ENCODE measurements at regions not wholly inside any gene's neighbourhood (a gene's known extent, or its start where the extent isn't known, plus 50 kb on each side); places are given as distances from the start of the nearest gene placed in this dataset.
A peak's percentile ranks its signal among the peaks of the same experiment; 100 is the strongest.

GRCh38 chr11:129271030-129271429, 78.9 kb upstream of the ARHGAP32 start:
- peaks cover 21% of the 10 kb centered on the region for H3K36me3 Mint-ChIP-seq (ENCODE audit: low read depth)
- H3K4me3 Mint-ChIP-seq, result no peak overlapping the region
- no peaks in the 10 kb centered on the region for H3K27me3 Mint-ChIP-seq (ENCODE audit: low read depth, poor library complexity)
- no peak for TF ChIP-seq CTCF (IDR thresholded peaks at IDR 0.05)
- no peak overlapping the region for H3K27ac Mint-ChIP-seq
- no peaks in the 10 kb centered on the region for H3K9me3 Mint-ChIP-seq
- peaks cover 25% of the 10 kb centered on the region for H3K4me1 Mint-ChIP-seq
- no peak for DNase-seq

- no peak for TF ChIP-seq CTCF (IDR thresholded peaks at IDR 0.05)
- Mint-ChIP-seq H3K9me3 (no peaks in the 10 kb centered on the region), H3K27ac (no peak overlapping the region), H3K27me3 (ENCODE audit: low read depth, poor library complexity) (no peaks in the 10 kb centered on the region), H3K4me3 (no peak overlapping the region), H3K36me3 (ENCODE audit: low read depth) (peaks cover 23% of the 10 kb centered on the region), H3K4me1 (peaks cover 21% of the 10 kb centered on the region)
- no peak for DNase-seq
These were observed 78.3 kb upstream of the ARHGAP32 start for GRCh38 chr11:129270446-129270845.

GRCh38 chr11:129268371-129268770, 76.2 kb upstream of the ARHGAP32 start:
- no peak for TF ChIP-seq CTCF (IDR thresholded peaks at IDR 0.05)

GRCh38 chr11:129267716-129268115, 75.6 kb upstream of the ARHGAP32 start:
- Mint-ChIP-seq H3K27ac (peak overlapping the region; percentile 66), H3K4me1 (peaks cover 24% of the 10 kb centered on the region), H3K36me3 (ENCODE audit: low read depth) (peaks cover 45% of the 10 kb centered on the region), H3K27me3 (ENCODE audit: low read depth, poor library complexity) (no peaks in the 10 kb centered on the region), H3K9me3 (no peaks in the 10 kb centered on the region), H3K4me3 (peak overlapping the region; percentile 3)
- DNase-seq, result no peak
- no peak for TF ChIP-seq CTCF (IDR thresholded peaks at IDR 0.05)

More at GRCh38 chr11:129268371-129268770, 76.2 kb upstream of the ARHGAP32 start:
- DNase-seq, result no peak
- peak overlapping the region; percentile 66 for H3K27ac Mint-ChIP-seq
- H3K9me3 Mint-ChIP-seq, result no peaks in the 10 kb centered on the region
- no peaks in the 10 kb centered on the region for H3K27me3 Mint-ChIP-seq (ENCODE audit: low read depth, poor library complexity)
- no peak overlapping the region for H3K4me3 Mint-ChIP-seq
- peaks cover 38% of the 10 kb centered on the region for H3K36me3 Mint-ChIP-seq (ENCODE audit: low read depth)
- peaks cover 24% of the 10 kb centered on the region for H3K4me1 Mint-ChIP-seq

GRCh38 chr11:129266536-129266935, 74.4 kb upstream of the ARHGAP32 start:
- no peak for DNase-seq
- Mint-ChIP-seq H3K27ac (no peak overlapping the region), H3K27me3 (ENCODE audit: low read depth, poor library complexity) (no peaks in the 10 kb centered on the region), H3K4me3 (no peak overlapping the region), H3K36me3 (ENCODE audit: low read depth) (peaks cover 45% of the 10 kb centered on the region), H3K9me3 (no peaks in the 10 kb centered on the region), H3K4me1 (peaks cover 32% of the 10 kb centered on the region)
- TF ChIP-seq CTCF (IDR thresholded peaks at IDR 0.05), result no peak

- no peak for DNase-seq
- peaks cover 39% of the 10 kb centered on the region for H3K4me1 Mint-ChIP-seq
- H3K27me3 Mint-ChIP-seq (ENCODE audit: low read depth, poor library complexity), result no peaks in the 10 kb centered on the region
- peak overlapping the region; percentile 29 for H3K27ac Mint-ChIP-seq
- H3K4me3 Mint-ChIP-seq, result no peak overlapping the region
- no peaks in the 10 kb centered on the region for H3K9me3 Mint-ChIP-seq
- peaks cover 34% of the 10 kb centered on the region for H3K36me3 Mint-ChIP-seq (ENCODE audit: low read depth)
- no peak for TF ChIP-seq CTCF (IDR thresholded peaks at IDR 0.05)
These were observed 73.1 kb upstream of the ARHGAP32 start for GRCh38 chr11:129265125-129265788.

All from nephron progenitor cell (in vitro differentiated cells).